Inflammatory macrophage treated with lipopolysaccharide for 4 hours (primary cell): ENCODE measurements at regions not wholly inside any gene's neighbourhood (a gene's known extent, or its start where the extent isn't known, plus 50 kb on each side); places are given as distances from the start of the nearest gene placed in this dataset.
"Not testable (repeated sequence)": the region's sequence is repeated elsewhere in the genome, so short reads cannot be mapped to it uniquely, and the experiment has no call there.

Experiments used
- DNase-seq: peaks from one replicate; pipeline ENCODE4 v3.0.0-alpha.2; 2020

DNA sequence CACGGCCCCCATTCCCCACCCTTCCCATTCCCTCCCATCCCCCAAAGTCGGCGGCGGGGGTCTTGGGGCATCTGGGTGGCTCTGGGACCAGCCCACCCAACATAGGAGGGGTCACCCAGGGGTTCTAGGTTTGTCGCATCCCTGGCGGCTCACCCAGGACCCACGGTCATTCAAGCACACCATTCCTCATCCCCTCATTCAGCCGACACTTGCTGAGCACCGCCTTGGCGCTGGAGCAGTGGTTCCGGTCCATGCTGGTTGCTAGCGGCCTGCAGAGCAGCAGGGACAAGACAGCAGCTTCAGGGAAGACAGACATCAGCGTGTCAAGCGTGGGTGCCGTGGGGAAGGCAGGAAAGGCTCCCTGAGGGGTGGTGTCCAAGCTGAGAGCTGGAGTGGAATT, 50.5 kb upstream of the OTOS start:
- no peak for DNase-seq

DNA sequence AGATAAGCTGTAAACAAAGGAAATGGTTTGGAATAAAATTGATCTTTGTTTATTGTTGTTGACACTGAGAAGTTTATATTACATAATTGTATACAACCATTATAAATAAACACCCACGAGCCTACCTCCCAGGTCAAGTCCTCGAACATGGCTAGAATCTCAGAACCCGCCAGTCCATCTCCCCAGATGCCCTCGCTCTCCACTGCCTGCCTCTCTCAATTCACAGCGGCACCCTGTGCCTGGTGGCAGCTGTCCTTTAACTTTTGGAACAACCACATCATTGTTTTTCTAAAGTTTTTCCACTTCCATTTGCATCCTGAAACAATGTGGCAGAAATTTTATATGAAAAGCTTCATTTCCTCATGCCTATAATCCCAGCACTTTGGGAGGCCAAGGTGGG, 52.2 kb upstream of the OTOS start:
- no peak for DNase-seq

DNA sequence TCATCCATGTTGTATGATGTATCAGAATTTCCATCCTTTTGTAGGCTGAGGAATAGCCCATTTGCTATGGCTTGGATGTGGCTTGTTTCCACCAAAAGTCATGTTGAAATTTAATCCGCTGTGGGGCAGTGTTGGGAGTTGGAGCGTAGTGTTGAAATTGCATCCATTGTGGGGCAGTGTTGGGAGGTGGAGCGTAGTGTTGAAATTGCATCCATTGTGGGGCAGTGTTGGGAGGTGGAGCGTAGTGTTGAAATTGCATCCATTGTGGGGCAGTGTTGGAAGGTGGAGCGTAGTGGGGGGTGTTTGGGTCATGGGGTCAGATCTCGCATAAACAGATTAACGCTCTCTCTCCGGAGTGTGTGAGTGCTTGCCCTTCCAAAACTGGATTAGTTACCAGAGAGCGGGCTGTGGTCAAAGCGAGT, 53.9 kb upstream of the OTOS start:
- DNase-seq = not testable (repeated sequence)

DNA sequence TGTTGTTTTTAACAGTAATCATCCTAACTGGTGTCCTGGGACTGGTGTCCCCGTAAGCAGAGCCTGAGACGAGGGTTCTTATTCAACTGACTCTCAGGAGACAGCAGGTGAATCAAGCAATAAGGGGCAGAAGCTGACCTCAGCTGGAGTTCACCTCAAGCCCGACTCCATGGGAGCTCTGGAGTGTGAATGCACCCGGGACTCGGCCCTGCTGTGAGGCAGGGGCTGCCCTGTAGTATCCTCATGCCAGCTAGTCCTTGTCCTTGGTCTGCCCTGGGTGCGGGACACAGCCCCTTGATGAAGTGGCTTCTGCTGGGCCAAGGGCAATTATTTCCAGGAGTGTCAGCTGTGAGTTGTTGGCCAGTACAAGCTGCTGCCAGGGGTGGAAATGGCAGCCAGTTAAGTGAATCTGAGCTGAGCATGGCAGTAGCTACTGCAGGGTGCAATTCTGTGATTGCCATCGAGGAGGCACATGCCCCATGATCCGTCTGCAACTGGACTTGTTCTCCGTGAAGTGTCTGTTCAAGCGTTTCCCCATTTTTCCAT, 54.9 kb upstream of the OTOS start:
- no peak for DNase-seq

DNA sequence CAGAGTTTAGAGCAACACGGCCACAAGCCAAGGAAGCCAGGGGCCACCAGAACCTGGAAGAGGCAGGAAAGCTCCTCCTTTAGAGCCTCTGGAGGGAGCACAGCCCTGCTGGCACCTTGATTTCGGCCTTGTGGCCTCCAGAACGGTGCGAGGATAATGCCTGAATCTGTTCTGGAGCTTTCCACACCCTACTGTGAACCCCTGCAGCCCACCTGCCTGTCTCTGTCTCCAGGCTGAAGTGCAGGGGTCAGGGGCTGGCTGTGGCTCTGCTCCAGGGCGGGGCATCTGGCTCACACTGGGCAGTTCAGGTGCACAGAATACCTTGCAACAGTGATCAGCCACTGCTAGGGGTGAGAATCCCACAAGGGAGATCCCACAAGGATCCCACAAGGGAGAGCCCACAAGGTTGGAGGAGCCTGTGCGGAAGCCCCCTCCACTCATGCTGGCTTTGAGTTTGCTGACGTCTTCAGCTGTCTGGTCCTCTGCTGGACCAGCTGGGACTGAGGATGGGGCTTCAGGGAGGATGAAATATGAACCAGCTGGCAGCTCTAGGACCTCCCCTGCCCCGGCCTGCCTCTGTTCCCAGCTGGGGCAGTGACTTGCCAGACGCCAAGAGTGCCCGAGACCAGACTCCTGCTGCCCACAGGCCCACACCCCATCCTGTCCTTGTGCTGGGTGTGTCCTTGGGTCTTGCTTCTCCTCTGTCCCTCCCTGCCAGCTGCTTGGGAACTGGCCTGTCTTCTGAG, 56.4 kb upstream of the OTOS start:
- DNase-seq = no peak

DNA sequence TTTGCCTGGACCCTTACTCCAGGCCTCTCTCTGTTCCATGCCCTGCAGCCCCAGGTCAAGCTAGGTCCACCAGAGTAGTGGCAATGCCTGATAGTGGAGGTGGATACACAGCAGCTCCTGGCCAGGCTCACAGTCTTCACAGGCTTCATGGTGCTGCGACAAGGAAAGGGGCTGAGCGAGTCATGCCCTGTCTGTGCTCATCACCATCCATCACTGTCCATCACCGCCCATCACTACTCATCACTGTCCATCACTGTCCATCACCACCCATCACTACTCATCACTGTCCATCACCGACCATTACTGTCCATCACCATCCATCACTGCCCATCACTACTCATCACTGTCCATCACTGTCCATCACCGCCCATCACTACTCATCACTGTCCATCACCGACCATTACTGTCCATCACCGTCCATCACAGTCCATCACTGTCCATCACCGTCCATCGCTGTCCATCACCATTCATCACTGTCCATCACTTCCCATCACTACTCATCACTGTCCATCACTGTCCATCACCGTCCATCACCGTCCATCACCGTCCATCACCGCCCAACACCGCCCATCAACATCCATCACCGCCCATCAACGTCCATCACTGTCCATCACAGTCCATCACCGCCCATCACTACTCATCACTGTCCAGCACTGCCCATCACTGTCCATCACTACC, 57.1 kb upstream of the OTOS start:
- no peak for DNase-seq

DNA sequence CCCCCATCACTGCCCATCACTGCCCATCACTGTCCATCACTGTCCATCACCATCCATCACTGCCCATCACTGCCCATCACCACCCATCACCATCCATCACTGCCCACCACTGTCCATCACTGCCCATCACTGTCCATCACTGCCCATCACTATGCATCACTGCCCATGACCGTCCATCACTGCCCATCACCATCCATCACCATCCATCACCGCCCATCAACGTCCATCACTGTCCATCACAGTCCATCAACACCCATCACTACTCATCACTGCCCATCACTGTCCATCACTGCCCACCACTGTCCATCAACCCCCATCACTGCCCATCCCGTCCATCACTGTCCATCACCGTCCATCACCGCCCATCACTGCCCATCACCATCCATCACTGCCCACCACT, 57.8 kb upstream of the OTOS start:
- DNase-seq = no peak

DNA sequence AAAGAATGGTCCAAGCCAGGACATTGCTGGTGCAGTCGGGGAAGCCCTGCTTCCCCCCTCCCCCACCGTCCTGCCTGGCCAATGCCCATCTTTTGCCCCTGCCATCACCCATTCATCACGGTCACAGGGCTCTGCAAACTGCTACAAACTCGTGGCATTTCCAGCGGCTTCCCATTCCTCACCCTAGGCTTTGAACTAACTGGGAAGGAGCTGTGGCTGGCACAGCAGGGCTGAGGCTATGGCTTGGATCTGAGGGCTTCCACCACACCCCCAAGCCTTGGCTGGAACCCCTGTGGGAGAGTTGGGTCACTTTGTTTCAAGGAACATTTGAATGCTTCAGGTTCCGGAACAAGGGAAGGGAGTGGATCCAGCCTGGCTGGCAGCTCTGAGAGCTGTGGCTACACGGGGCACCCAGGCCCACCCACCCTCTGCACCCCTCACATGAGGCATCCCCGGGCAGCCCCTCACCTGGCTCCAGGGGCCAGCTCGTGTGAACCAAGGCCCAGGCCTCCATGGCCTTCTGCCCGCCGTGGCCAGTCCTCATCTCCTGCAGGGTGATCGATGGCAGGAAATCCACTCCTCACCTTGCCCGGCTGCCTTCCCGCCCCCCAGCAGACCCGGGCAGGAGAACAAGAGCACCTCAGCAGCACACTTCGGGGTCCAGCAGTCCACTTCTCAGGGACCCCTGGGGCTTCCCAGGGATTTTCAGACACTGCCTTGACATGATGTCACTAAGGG, 58.8 kb upstream of the OTOS start:
- DNase-seq = no peak

DNA sequence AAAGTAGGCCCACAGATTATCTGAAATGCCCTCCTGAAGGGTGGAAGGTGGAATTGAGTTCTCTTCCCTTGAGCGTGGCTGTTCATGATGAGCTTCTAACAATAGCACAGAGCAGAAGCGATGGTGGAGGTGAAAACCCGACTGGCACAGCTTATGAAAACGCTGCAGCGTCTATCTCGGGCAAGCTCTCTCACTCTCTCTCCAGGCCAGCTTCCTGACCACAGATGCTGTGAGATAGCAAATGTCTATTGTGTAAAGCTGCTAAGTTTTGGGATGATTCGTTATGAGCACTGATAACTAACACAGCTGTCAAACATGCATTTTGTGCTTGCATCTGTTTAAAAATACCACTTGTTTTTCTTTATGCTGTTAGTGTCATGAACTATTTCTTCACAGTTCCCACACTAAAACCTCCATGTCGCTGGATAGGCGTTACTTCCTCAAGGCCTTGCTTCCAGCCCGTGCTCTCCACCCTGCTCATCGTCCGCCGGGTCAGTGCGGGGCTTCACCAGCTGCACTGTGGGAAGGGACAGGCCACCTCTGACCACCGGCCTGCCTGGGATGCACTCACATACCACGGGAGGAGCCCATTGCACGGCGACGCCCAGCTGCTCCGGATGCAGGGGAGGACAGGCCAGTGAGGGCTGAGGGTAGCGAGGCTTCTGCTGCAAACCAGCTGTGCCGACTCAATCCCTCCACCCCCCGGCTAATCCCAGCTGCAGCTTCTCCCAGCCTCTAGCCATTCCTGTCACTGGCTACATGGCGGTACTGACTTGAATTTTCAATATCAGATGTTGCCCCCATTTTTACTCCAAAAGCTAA, 60.0 kb upstream of the OTOS start:
- DNase-seq = no peak

DNA sequence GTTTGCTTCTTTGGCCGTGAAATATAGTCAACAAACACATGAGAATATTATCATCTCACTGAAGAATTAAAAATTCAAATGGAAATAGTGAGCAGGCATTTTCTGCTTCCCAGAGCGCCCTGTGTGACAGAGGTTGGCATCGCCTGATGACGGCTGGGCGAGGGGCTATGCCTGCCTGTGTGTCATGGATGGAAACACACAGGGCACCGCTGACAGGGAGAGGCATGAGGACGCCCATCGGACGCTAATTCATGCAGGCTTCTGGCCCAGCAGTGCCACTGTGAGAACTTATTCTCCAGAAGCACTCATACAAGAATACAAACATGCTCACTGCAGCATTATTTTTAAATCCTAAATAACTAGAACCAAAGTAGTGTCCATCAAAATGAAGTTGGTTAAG, 61.4 kb upstream of the OTOS start:
- no peak for DNase-seq

DNA sequence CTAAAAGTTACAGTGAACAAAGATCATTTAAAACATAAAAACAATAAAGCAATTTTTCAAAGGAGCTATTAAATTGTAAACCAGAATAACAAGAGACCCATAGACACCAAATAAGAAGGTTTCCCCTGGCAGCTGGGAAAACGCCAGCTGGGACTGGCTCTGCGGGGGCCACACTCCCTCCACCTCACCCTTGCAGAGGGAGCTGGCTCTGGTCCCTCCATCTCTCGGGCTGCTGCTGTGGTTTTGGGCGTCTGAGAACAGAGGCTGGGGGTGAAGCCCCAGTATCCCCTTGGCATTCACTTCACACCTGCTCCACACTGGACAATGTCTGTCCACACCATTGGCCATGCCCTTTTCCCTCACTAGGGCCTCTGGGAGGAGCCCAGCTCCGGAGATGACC, 62.1 kb upstream of the OTOS start:
- no peak for DNase-seq

DNA sequence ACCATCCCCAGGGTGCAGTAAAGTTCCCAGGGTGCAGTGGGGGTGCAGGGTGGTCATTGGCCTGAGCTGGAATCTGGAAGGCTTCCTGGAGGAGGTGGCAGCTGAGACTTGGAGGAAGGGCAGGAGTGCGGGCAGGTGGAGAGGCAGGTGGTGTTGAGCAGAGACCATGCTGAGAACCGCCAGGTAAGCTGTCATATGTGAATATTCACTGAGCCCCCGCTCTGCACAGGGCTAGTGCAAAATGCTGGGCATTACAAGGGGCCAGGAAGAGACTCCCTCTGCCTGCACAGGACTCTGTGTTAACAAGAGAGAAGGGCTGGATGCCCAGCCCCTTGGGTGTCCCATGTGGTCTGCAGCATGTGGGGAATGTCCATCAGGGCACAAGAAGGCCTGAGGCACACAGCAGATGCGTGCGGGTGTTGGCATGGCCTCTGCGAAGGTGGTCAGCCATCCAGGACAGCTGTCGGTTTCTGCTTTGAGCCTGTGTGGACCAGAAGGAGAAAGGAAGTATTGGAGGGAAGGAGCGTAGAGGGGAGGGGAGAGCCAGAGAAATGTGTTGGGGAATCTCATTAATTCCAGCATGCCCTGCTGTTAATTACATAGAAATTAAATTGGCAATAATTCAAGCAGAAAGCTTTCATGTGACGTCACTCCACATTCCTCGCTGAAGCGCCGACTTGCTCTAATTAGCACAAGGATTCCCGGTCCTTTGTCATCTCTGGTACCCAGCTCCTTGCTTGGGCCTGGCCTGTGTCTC, 62.8 kb upstream of the OTOS start:
- DNase-seq = no peak

DNA sequence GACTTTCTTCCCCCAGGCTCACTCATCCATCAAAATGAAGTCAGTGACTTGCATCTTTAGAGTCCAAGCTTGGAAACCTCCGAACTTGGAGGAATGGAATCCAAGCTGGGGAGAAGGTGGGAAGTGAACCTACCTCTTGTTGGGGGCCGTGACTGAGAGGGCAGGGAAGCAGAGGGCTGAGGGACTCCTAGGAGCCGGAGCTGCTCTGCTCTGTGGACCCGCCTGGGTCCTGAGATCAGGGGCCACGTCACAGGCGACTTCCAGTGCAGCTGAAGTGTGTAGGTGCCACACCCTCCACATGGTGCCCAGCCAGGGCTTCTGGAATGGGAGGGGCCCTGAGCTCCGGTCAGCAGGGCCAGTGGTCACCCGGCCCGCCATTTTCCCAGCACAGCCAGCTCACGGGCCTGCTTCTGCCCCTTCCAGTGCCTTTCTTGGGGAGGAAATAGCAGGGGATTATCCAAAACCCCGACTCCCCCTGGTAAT, 63.4 kb upstream of the OTOS start:
- DNase-seq = no peak

DNA sequence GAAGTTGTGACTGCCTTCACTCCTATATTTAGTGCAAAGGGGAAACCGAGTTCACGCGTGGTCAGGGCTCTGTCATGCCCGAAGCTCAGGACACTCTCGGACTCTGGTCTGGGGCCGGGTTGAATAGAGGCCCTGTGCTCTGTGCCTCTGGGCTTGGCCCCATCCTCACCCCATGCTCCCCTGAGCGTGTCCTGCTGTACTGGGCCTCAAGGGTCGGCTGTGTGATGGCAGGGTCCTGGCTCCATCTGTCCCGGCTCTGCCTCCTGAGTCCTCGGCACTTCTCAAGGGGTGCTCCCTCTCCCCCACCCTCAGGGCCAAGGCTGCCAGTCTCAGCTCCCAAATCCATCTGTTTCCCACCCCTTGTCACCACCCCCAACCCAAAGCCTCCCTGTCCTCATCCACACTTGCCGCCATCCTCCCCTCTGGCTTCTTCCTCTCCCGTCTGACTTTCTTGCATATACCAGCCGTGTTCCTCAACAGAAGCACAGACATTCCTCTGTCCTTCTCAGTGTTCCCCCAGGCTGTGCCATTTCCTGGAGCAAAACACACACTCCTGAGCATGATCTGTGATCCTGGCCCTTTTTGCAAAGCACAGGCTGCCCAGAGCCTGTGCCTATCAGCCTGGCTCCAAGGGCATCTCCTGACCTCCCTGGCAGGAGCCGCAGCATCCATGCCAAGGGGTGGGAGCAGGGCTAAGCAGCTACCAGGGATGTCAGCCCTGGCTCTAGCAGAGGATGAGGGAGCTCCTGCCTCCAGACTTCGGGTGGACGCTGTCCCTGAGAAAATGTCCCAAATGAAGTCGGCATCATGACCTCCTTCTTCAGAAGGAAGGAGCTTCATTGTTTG, 64.2 kb upstream of the OTOS start:
- DNase-seq = no peak

DNA sequence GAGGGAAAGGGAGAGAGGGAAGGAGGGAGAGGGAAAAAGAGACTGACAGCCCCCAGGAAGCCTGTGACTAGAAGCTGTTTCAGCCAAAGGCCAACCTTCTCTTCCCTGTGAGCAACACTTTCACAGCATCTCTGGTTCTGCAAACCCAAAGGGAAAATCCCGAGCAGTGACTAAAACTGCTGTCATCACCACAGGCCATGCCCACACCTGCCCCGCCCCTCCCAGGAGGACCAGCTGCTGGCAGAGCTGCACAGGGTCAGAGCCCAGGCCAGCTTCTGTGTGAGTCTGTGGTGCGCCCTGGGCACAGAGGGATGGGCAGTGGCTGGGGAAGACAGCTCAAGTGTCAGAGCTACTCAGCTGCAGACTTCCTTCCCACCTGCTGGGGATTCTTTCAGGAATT, 64.9 kb upstream of the OTOS start:
- peak; percentile 65 for DNase-seq

DNA sequence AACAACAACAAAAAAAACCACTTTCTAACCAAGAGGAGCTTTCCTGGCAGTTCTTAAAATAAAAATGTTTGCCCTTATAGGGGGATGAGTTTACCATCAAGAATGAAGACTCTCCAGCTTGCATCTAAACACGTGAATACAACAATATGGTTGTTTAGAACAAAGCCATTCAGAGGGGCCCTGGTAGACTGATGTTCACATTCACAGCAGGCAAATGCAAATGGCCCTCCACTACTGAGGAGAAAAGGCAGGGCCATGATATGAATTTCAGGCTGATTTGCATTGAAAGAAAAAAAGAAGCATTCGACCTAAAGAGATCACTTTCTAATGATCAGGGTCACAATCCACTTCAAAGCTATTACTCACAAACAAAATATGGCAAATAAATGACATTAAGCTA, 65.3 kb upstream of the OTOS start:
- no peak for DNase-seq

DNA sequence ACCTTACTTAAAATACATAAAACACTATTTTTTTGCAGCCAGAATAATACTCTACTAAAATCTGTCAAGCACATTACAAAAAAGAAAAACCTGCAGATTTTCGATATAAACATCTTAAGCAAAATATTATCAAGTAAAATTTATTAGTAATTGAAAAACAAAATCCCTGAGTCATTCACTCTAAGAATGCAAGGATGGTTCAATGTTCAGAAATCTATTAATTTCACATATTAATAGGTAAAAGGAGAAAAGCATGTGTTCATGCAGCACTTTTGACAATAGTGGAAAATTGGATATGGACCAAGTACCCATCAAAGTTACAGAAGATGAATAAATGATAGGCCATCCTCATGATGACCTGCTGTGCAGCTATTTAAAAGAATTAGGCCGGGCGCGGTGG, 66.2 kb upstream of the OTOS start:
- no peak for DNase-seq

DNA sequence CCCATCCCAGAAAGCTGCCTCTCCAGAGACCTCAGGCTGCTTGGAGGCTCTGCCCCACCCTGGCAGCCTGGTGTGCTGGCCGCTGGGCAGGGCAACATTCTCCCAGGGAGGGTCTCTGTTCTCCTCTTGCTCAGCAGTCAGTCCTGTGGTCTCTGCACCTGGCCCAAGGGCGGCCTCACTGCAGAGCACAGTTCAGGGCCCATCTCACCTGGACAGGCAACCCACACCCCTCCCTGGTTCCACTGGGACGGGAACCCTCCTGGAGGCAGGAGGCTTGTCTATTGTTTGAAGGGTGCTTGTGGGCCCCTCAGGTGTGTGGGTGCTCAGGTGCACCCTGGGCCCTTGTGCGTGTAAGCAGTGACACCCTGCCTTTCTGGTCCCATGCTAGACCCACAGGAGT, 67.2 kb upstream of the OTOS start:
- DNase-seq = no peak

DNA sequence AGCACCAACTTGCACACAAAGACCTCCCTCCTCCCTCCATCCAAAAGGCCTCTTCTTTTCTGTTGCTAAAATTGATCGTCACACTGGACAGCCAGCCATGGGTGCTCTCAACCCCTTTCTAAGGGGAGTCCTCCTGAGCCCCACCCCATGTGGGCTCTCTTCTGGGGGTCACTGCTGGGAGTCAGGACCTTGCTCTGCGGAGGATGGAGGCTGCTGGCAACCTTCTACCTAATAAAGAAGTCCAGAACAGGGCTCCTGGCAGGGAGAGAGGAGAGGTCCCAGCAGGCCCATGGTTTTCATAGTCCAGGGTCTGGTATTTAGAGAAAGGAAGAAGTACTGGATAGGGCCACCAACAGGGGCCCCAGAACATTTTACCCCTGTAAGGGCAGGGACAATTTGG, 67.6 kb upstream of the OTOS start:
- DNase-seq = no peak

DNA sequence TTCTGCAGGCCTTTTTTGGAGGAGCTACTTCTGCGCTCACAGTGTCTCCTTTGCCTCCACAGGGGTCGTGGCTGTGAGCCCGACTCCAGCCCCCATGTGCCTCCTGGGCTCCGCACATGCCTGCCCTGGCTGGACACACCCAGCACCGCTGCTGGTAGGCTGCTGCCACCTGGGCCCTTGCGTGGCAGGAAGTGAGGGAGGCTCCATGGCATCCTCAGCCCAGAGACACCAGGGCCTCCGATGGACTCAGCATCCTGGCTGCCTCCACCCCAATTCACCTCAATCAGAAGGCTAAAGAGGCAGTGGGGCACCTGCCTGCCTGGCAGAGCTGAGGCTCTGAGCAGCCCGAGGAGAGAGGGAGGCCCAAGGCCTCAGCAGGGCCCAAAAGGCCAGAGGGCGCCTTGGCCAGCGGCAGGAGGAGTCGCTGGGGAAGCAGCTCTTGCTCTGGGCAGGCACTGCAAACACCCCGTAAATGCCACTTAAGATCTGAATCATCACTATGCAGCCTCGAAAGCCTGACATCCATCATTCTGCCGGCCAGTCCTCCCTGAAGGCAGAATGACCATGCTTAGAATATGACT, 68.3 kb upstream of the OTOS start:
- no peak for DNase-seq

DNA sequence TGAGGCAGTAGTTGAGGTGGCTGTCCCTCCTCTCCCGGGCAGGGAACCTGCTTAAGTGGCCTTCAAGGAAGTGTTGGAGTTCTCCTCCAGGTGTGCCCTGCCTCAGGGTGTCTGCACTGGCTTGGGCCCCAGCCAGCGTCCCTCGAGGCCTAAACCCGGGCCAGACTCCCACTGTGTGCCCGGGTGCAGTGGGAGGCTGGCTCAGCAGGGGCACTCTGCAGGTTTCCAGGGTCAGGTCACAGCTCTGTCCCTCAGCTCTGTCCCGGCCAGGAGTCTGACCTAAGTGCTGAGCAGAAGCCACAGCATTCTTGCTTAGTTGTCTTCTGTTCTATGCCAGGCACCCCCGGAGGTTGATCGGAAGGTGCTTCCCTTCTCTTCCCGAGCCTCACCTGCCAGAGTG, 69.0 kb upstream of the OTOS start:
- no peak for DNase-seq
